NCI-H1105 (cell line): ENCODE measurements at regions not wholly inside any gene's neighbourhood (a gene's known extent, or its start where the extent isn't known, plus 50 kb on each side); places are given as distances from the start of the nearest gene placed in this dataset.
A peak's percentile ranks its signal among the peaks of the same experiment; 100 is the strongest.
"Not testable (repeated sequence)": the region's sequence is repeated elsewhere in the genome, so short reads cannot be mapped to it uniquely, and the experiment has no call there.

Experiments
- DNase-seq: peaks from one replicate; lab custom pipeline; 2025; lab: John Stamatoyannopoulos, UW

GRCh38 chr2:66103581-66103980 is 331.3 kb upstream of the MEIS1 start:
- no peak for DNase-seq

DNA sequence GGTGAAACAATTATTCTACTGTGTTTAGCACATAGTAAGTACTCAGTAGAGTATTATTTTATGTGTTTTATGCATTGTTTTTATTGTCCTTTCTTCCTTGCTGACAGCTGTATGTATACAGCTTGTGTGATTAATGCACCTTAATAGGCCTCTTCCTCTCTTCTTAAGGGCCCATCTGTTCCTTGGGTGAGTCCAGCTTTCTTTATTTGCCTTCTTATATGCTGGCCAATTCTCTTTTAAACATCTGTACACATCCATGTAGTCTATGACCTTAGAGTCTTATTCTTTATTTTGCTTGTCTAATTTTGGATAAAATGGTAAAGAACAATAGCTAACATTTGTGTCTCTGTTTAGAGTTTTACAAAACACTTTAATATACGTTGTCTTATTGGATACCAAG is 333.7 kb upstream of the MEIS1 start:
- no peak for DNase-seq

- no peak for DNase-seq
Measured at GRCh38 chr2:66095820-66096345, 339.0 kb upstream of the MEIS1 start.

- DNase-seq = not testable (repeated sequence)
Measured at GRCh38 chr2:66094689-66095088, 340.2 kb upstream of the MEIS1 start.

DNA sequence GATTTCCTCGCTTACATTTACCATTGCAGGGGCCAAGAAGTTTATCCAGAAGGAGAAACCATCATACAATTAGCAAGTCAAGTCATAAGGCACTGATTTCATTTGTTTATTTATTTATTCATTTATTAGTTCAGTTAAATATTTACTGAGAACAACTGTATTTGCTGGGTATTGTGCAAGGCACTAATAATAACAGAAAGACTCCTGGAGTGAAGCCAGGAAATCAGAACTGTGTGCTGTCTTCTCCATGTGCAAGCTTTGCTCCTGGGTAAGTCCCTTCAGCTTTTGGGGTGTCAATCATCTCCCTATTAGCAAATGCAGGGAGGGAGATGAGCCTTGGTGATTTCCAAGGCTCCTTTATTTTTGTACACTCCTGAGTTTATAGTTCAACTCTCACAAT is 341.6 kb upstream of the MEIS1 start:
- DNase-seq = no peak

DNA sequence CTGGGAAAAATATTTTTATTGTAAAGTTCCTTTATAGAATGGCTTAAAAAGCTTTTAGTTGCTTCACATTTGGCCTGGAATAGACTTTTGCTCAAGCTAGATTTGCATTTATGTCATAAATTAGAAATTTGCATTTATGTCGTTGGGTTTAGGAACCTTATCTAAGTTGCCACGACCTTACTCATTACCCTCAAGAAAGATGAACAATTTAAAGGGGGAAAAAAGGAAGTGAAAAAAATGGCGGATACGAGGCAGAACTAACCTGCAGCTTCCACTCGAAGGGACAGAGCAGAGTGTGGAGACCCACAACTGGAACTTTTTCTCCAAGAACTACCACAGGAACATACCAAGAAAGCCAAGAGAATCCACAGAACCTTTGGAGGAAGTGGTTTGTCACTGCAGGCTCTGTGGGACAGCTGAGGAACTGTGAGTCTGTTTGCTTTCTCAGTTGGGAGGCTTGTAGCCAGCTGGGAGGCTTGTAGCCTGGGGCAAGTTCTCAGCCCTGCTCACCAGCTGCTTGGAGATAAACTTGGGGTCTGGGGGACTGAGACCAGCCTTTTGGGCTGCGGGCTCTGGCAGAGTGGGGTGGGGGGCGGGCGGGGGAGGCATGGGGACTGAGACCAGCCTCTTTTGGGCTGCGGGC is 349.9 kb upstream of the MEIS1 start:
- no peak for DNase-seq

- no peak for DNase-seq
Measured at GRCh38 chr2:66082581-66082980, 352.3 kb upstream of the MEIS1 start.

- DNase-seq = no peak
Measured at GRCh38 chr2:66080127-66080526, 354.8 kb upstream of the MEIS1 start.

- no peak for DNase-seq
Measured at GRCh38 chr2:66073172-66073571, 361.8 kb upstream of the MEIS1 start.

- DNase-seq = peak; percentile 29
Measured at GRCh38 chr2:66070721-66071602, 364.0 kb upstream of the MEIS1 start.

DNA sequence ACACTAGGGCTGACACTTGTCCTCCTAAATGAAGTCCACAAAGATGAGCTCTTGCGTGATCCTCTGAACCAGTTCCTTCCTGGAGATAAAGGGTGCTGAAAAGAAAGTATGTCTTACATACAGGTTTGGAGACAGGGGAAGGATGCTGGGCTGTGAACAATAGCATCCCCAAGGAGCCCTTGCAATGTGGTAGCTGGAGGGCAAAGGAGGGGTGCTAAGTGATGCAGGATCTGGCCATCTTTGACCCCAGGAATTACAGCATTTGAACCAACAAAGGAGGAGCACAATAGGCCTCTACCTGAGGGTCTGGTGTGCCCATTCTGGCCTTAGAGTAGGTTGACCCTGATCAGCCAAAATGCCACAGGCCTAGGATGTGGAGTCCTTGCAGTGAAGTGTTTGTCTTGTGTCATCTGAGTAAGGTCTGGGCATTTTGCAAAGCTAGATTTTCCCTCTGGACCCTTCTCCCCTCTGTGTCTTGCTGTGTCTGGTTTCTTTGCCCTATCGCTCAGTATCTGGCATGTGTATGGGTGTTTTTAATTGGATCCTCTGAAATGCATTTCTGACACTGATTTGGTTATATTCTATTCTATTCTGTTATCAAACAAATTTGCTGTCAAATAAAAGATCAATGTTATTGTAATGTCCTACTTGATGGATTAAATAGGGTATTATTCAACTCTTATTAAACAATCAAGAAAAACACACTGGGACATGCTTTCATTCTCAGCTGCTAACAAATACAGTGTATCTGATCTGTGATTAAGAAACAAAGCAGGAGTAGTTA is 364.8 kb upstream of the MEIS1 start:
- DNase-seq = no peak

GRCh38 chr2:66066032-66066431 is 368.9 kb upstream of the MEIS1 start:
- DNase-seq = no peak

GRCh38 chr2:66059332-66059731 is 375.6 kb upstream of the MEIS1 start:
- no peak for DNase-seq

DNA sequence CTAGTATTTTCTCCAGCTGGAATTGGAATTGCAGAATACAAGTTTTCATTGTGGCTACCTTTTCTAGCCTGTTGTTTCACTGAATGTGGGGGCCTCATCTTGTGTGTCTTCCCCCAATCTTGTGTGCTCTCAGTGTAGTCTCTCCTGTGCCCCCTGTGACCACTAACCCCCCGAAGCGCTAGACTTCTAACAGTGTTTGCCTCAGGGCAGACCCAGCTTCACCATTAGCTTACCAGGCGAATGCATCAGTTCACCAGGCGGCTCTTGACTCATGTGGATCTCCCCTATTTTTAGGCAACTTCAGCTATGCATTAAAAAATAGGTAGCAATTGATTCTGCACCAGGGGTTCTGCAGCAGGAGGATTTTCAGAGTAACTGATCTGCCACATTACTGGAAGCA is 376.2 kb upstream of the MEIS1 start:
- no peak for DNase-seq

GRCh38 chr2:66057844-66058243 is 377.1 kb upstream of the MEIS1 start:
- DNase-seq = no peak

DNA sequence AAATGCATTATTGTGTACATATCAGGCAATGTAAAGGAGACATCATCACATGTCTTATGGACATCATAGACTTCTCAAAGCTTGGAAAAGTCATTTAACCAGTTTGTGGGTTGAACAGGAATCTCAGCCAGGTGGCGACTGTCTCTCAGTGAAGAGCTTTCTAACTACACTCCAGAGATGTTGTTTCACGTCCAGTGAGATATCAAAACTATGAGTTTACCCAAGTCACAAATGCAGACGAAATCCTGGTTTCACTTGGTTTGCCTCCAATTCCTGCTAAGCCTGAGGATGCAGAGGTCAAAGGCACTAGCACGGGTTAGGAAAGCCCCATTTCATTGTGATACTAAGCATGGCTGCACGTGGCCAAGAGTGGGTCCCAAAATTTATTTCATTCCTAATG is 384.5 kb upstream of the MEIS1 start:
- no peak for DNase-seq

GRCh38 chr2:66048667-66049066 is 386.3 kb upstream of the MEIS1 start:
- no peak for DNase-seq

DNA sequence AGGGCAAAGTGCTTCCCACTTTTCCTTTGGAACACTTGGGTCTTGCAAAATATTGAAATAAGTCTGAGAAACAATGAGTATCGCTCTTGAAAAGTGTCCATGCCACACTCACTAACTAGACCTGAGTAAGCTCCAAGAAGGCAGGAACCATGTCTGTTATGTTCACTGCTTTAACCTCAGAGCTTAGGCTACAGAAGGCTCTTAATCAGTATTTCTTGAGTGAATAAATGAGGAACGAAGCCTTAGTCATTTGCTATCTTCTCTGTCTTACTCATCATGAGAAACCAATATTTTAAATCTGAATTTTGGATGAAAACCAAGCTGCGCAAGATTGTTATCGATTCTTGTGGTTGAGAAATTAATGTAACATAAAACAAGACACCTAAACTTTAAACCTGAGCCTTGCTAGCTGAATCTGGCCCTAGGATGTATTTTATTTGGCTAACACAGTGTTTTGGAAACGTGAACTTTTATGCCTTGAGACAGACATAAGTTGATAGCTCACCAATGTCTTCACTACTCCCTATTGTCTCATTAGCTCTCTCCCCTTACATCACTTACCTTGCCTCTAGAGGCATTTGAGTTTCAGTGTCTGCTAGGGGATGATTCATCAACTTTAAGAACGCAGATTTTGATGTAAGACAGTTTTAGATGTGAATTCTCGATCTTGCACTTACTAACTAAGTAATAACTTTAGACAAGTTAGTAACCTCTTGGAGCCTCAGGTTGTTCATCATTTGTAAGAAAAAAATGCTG is 392.8 kb upstream of the MEIS1 start:
- no peak for DNase-seq

GRCh38 chr2:66036948-66037347 is 398.0 kb upstream of the MEIS1 start:
- DNase-seq = no peak

- DNase-seq = no peak
Measured at GRCh38 chr2:66034467-66034866, 400.5 kb upstream of the MEIS1 start.

DNA sequence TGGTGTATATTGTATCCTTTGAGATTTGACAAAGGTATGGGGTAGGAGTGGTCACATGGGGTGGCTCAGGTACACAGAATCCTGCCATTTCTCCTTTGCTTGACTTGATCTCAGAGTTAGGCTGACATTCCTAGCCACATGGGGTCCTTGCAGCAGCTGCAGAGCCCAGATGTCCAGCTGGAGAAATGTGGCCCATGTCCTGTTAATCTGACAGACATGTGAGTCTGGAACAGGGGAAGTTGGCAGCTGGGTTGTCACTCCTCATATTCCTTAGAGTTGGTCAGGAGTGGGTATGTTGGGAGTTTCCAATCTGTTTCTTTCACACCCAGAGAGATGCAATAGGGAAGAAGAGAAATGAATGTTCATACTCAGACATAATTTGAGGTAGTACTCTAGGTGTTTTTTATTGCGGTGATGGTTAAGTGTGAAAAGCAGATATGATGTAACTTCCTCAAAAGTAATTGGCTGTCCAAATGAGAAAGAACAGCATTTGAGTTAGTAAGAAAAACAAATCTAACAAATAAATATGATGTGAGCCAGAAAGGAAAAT is 402.6 kb upstream of the MEIS1 start:
- DNase-seq = no peak

- DNase-seq = no peak
Measured at GRCh38 chr2:66031236-66031635, 403.7 kb upstream of the MEIS1 start.
